ENCODE measurements at regions not wholly inside any gene's neighbourhood (a gene's known extent, or its start where the extent isn't known, plus 50 kb on each side); places are given as distances from the start of the nearest gene placed in this dataset.

- in situ Hi-C loops (cut with MboI), result no loop called here
- TF ChIP-seq BCLAF1 (IDR thresholded peaks at IDR 0.05), result no peak
- no peak for TF ChIP-seq MYC (IDR thresholded peaks at IDR 0.05; ENCODE audit: insufficient read depth, insufficient read length, insufficient replicate concordance, low read length, severe bottlenecking)
- no peak for TF ChIP-seq GATAD2B (conservative IDR thresholded peaks at IDR 0.05; ENCODE audit: low read depth)
- TF ChIP-seq NR2C2 (IDR thresholded peaks at IDR 0.05; ENCODE audit: borderline replicate concordance, control insufficient read depth, insufficient read length, low read depth), result no peak
- no peak for TF ChIP-seq ZBTB40 (IDR thresholded peaks at IDR 0.05; ENCODE audit: borderline replicate concordance)
- no peak for TF ChIP-seq SPI1 (IDR thresholded peaks at IDR 0.05; ENCODE audit: borderline replicate concordance, insufficient read depth, low read depth, low read length)
- no peak for TF ChIP-seq KDM1A (IDR thresholded peaks at IDR 0.05; ENCODE audit: borderline replicate concordance)
- TF ChIP-seq PAX5 (IDR thresholded peaks at IDR 0.05; ENCODE audit: borderline replicate concordance, low read depth, low read length), result no peak
- no peak for TF ChIP-seq SRF (IDR thresholded peaks at IDR 0.05; ENCODE audit: low read depth in 2 of 2, low read length in 2 of 2)
- no peak for TF ChIP-seq ASH2L (IDR thresholded peaks at IDR 0.05; ENCODE audit: borderline replicate concordance, low read depth)
- no peak for TF ChIP-seq CEBPB (IDR thresholded peaks at IDR 0.05; ENCODE audit: borderline replicate concordance in 1 of 2, low read depth in 2 of 2, low read length in 2 of 2)
- TF ChIP-seq KLF5 (IDR thresholded peaks at IDR 0.05; ENCODE audit: partially characterized antibody), result no peak
- TF ChIP-seq NRF1 (conservative IDR thresholded peaks at IDR 0.05; ENCODE audit: low read depth, low read length), result no peak
- TF ChIP-seq BRCA1 (IDR thresholded peaks at IDR 0.05; ENCODE audit: low read depth, low read length), result no peak
- TF ChIP-seq ELK1 (IDR thresholded peaks at IDR 0.05; ENCODE audit: low read depth, low read length), result no peak
- no peak for TF ChIP-seq YBX1 (IDR thresholded peaks at IDR 0.05)
Observed at GRCh38 chr2:41905597-41906337, 142.1 kb upstream of the PKDCC start.

More at GRCh38 chr2:41905597-41906337, 142.1 kb upstream of the PKDCC start:
- Histone ChIP-seq H3K27me3 (replicated peaks in 1 of 2; ENCODE audit: control insufficient read depth in 2 of 2, insufficient read depth in 2 of 2, low read length in 1 of 2) (peaks cover 0 to 1% of the 10 kb centered on the region in 2 experiments; a peak in 1 of 4 replicates), H4K20me1 (ENCODE audit: control insufficient read depth, insufficient read depth) (no peaks in the 10 kb centered on the region), H2AFZ (ENCODE audit: control insufficient read depth, low read depth, low read length) (no peak overlapping the region), H3K27ac (ENCODE audit: control insufficient read depth, insufficient read depth) (no peak overlapping the region), H3K9me3 (replicated peaks; ENCODE audit: control insufficient read depth, insufficient read depth, low read length) (no peaks in the 10 kb centered on the region), H3K9ac (ENCODE audit: control insufficient read depth, insufficient read depth, low read length) (no peak overlapping the region), H3K4me1 (ENCODE audit: control insufficient read depth, insufficient read depth, low read length) (no peaks in the 10 kb centered on the region), H3K4me3 (no peak overlapping the region), H3K36me3 (ENCODE audit: control insufficient read depth in 2 of 2, insufficient read depth in 2 of 2, low read length in 1 of 2) (no peaks in the 10 kb centered on the region), H3K79me2 (ENCODE audit: control insufficient read depth, insufficient read depth, low read length) (no peaks in the 10 kb centered on the region), H3K4me2 (ENCODE audit: control insufficient read depth, insufficient read depth) (no peak overlapping the region)
- ChIA-PET SMC1A (ENCODE audit: uncharacterized antibody, unreplicated experiment) (interaction anchor here (1.0 to 1.6 kb wide), 3 partner anchors 9 to 24 kb away, joined by 3 to 4 read pairs (median 3); no protein-coding TSS in a partner anchor), RAD21 (ENCODE audit: unreplicated experiment) (interaction anchor here (1.6 kb wide), 1 partner anchor 181 kb away, joined by 3 read pairs; no protein-coding TSS in a partner anchor), CTCF (interaction anchor here (1.9 kb wide), 1 partner anchor 12 kb away, joined by 4 read pairs; no protein-coding TSS in a partner anchor), POLR2A (no interaction called here)
- FAIRE-seq, result no peak
- 6% methylated on average over 7 of the region's 7 CpGs for WGBS (ENCODE audit: insufficient coverage, insufficient replicate concordance, low lambda C conversion rate, missing lambda C conversion rate)
- BruUV-seq (replicated peaks), result no TSS peak
- ATAC-seq, result no peak
- intact Hi-C loops (cut with micrococcal nuclease; ENCODE audit: unreplicated experiment), result no loop called here
- no peak for DNase-seq (ENCODE audit: low read depth, low spot score)

All from GM12878 (cell line).